ENCODE measurements at regions not wholly inside any gene's neighbourhood (a gene's known extent, or its start where the extent isn't known, plus 50 kb on each side); places are given as distances from the start of the nearest gene placed in this dataset.

GRCh38 chr1:242735323-242735722 lies 210.8 kb upstream of the PLD5 start:
- Histone ChIP-seq H3K4me1 (ENCODE audit: insufficient read depth) (no peaks in the 10 kb centered on the region), H3K4me2 (no peak overlapping the region), H3K36me3 (ENCODE audit: insufficient read depth) (no peaks in the 10 kb centered on the region), H3F3A (replicated peaks; ENCODE audit: low read depth) (no peaks in the 10 kb centered on the region), H3K9me2 (ENCODE audit: insufficient read depth) (no peaks in the 10 kb centered on the region), H2AFZ (no peak overlapping the region), H3K27ac (ENCODE audit: low read depth) (no peak overlapping the region), H3K27me3 (ENCODE audit: insufficient read depth) (no peaks in the 10 kb centered on the region), H3K79me2 (replicated peaks; ENCODE audit: insufficient read depth) (no peaks in the 10 kb centered on the region), H3K4me3 (no peak overlapping the region), H4K20me1 (replicated peaks; ENCODE audit: insufficient read depth) (no peaks in the 10 kb centered on the region)
- TF ChIP-seq CTCF (conservative IDR thresholded peaks at IDR 0.05; ENCODE audit: low read depth in 2 of 2) = no peak
- no peak for TF ChIP-seq POLR2AphosphoS5 (IDR thresholded peaks at IDR 0.05; ENCODE audit: low read depth)
- no peak overlapping the region for H3K27ac Mint-ChIP-seq
- H3K4me1 Mint-ChIP-seq = no peaks in the 10 kb centered on the region
- no peaks in the 10 kb centered on the region for H3K36me3 Mint-ChIP-seq (ENCODE audit: low read depth)
- H3K4me3 Mint-ChIP-seq = no peak overlapping the region
- H3K9me3 Mint-ChIP-seq = peaks cover 4% of the 10 kb centered on the region; the same call in 2 of the 3 replicates
- no peak for DNase-seq (ENCODE audit: low spot score)
- H3K27me3 Mint-ChIP-seq (ENCODE audit: insufficient read depth, low read depth, poor library complexity) = no peaks in the 10 kb centered on the region
- no peak for ATAC-seq

- Mint-ChIP-seq H3K9me3 (peaks cover 4% of the 10 kb centered on the region; the same call in 2 of the 3 replicates), H3K4me3 (no peak overlapping the region), H3K36me3 (ENCODE audit: low read depth) (no peaks in the 10 kb centered on the region), H3K27ac (no peak overlapping the region), H3K4me1 (no peaks in the 10 kb centered on the region), H3K27me3 (ENCODE audit: insufficient read depth, low read depth, poor library complexity) (no peaks in the 10 kb centered on the region)
- Histone ChIP-seq H3K4me1 (ENCODE audit: insufficient read depth) (no peaks in the 10 kb centered on the region), H3K36me3 (ENCODE audit: insufficient read depth) (no peaks in the 10 kb centered on the region), H2AFZ (no peak overlapping the region), H3K79me2 (replicated peaks; ENCODE audit: insufficient read depth) (no peaks in the 10 kb centered on the region), H4K20me1 (replicated peaks; ENCODE audit: insufficient read depth) (no peaks in the 10 kb centered on the region), H3K9me2 (ENCODE audit: insufficient read depth) (0 out of 2 replicates have a peak, but pooled peaks cover 4% of the 10 kb centered on the region), H3K27me3 (ENCODE audit: insufficient read depth) (no peaks in the 10 kb centered on the region), H3K4me3 (no peak overlapping the region), H3K4me2 (no peak overlapping the region), H3K27ac (ENCODE audit: low read depth) (no peak overlapping the region), H3F3A (replicated peaks; ENCODE audit: low read depth) (no peaks in the 10 kb centered on the region)
- no peak for DNase-seq (ENCODE audit: low spot score)
- no peak for ATAC-seq
- TF ChIP-seq STAT1 (IDR thresholded peaks at IDR 0.05; ENCODE audit: unreplicated experiment) = no peak
- no peak for TF ChIP-seq ZNF114 (CRISPR knock-in tag; IDR thresholded peaks at IDR 0.05)
- TF ChIP-seq REST (IDR thresholded peaks at IDR 0.05; ENCODE audit: unreplicated experiment) = no peak
Measured at GRCh38 chr1:242731446-242731845, 206.9 kb upstream of the PLD5 start.

- Mint-ChIP-seq H3K27ac (no peak overlapping the region), H3K9me3 (peaks cover 4% of the 10 kb centered on the region; the same call in 2 of the 3 replicates), H3K4me1 (peaks cover 4% of the 10 kb centered on the region; the same call in 1 of the 3 replicates), H3K36me3 (ENCODE audit: low read depth) (no peaks in the 10 kb centered on the region), H3K4me3 (no peak overlapping the region), H3K27me3 (ENCODE audit: insufficient read depth, low read depth, poor library complexity) (no peaks in the 10 kb centered on the region)
- ATAC-seq (no peak), DNase-seq (ENCODE audit: low spot score) (no peak)
- 0 out of 2 replicates have a peak, but pooled peaks cover 4% of the 10 kb centered on the region for H3K9me2 ChIP-seq (ENCODE audit: insufficient read depth)
- no peak overlapping the region for H3K4me3 ChIP-seq
- no peaks in the 10 kb centered on the region for H3F3A ChIP-seq (replicated peaks; ENCODE audit: low read depth)
- no peak overlapping the region for H3K27ac ChIP-seq (ENCODE audit: low read depth)
- H3K79me2 ChIP-seq (replicated peaks; ENCODE audit: insufficient read depth) = no peaks in the 10 kb centered on the region
- no peaks in the 10 kb centered on the region for H3K4me1 ChIP-seq (ENCODE audit: insufficient read depth)
- H3K4me2 ChIP-seq = no peak overlapping the region
- H4K20me1 ChIP-seq (replicated peaks; ENCODE audit: insufficient read depth) = no peaks in the 10 kb centered on the region
- no peaks in the 10 kb centered on the region for H3K36me3 ChIP-seq (ENCODE audit: insufficient read depth)
- H3K27me3 ChIP-seq (ENCODE audit: insufficient read depth) = no peaks in the 10 kb centered on the region
- no peak overlapping the region for H2AFZ ChIP-seq
- TF ChIP-seq STAT1 (IDR thresholded peaks at IDR 0.05; ENCODE audit: unreplicated experiment) = no peak
- no peak for TF ChIP-seq ETS1 (IDR thresholded peaks at IDR 0.05)
- TF ChIP-seq CTCF (conservative IDR thresholded peaks at IDR 0.05; ENCODE audit: low read depth in 2 of 2) = no peak
- no peak for TF ChIP-seq ZNF331 (CRISPR knock-in tag; IDR thresholded peaks at IDR 0.05; ENCODE audit: low read depth)
- TF ChIP-seq ZNF114 (CRISPR knock-in tag; IDR thresholded peaks at IDR 0.05) = no peak
- TF ChIP-seq NANOG (IDR thresholded peaks at IDR 0.05; ENCODE audit: borderline replicate concordance) = no peak
- TF ChIP-seq EZH2phosphoT487 (IDR thresholded peaks at IDR 0.05; ENCODE audit: unreplicated experiment) = no peak
- TF ChIP-seq EZH2 (IDR thresholded peaks at IDR 0.05; ENCODE audit: low read depth, unreplicated experiment) = no peak
- no peak for TF ChIP-seq JUNB (IDR thresholded peaks at IDR 0.05; ENCODE audit: unreplicated experiment)
Measured at GRCh38 chr1:242728696-242729095, 204.2 kb upstream of the PLD5 start.

All from GM23338 (cell line).